Skin of body (tissue), 1 donor: ENCODE measurements at regions not wholly inside any gene's neighbourhood (a gene's known extent, or its start where the extent isn't known, plus 50 kb on each side); places are given as distances from the start of the nearest gene placed in this dataset.

Experiments used
- DNase-seq: peaks from one replicate; lab custom pipeline; 2025; lab: John Stamatoyannopoulos, UW

DNA sequence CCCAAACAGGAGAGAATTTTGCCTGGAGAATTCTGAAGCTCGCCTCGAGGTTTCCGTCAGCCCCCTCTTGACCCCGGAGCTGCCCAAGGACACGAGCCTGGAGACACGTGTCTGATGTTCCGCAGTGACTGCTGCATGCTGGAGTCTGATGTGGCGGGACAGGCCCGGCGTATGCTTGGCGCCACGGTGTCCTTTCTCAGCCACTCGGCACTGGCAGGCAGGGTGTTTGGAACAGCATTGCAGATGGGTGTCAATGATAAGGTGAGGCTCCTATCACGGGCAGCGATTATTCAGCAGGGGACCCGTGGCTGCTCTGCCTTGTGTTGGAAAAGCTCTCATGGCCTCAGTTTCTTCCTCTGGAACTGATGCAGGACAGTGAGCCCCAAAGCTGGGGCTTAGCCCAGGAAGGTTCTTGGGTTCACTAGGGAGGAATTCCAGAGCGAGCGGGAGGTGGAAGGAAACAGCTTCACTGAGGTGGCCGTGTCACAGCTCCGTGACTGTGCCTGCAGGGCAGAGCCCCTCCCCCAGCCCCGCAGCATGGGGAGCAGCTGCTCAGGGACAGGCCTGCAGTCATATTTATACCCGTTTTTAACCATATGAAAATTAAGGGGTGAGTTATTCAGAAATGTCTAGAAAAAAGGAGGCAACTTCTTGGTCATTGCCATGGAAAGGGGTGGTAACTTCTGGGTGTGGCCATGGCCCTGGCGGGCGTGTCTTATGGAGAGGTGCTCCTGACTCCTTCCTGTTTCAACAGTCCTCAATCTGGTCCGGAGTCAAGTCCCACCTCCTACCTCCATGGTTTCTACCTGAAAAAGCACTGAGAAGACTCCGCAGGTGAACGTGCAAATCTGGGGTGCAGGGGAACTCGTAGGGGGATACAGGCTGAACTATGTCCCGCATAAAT, 123.4 kb downstream of the SIK1 start:
- no peak for DNase-seq

- DNase-seq, result no peak
These were observed 124.2 kb downstream of the SIK1 start for GRCh38 chr21:43302769-43303168.

DNA sequence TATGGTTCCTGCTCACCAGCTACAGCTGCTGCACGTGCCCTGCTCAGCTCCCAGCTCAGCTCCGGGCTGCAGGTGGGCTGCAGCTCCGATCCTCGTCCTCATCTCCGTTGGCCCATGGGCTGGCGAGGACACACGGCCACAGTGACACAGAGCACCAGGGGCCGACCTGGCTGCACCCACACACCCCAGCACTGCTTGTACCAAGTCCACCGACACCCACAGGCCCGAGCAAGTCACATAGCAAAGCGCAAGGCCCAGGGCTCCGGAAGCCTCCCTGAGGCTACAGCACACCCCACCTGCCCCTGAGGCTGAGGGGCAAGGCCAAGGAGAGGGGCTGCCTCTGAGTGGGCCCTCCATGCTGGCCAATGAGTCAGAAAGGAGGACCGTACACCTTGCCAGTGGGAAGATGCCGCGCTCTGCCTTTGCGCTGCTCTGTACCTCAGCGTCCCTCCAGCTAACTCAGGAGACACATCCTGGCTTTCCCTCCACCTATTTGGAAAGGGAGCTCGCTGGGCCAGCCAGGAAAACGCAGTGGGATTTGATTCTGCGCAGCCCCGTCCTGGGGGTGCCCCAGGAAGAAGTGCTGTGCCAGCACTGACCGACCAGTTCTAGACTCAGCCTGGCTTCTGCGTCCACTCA, 124.8 kb downstream of the SIK1 start:
- DNase-seq, result no peak

DNA sequence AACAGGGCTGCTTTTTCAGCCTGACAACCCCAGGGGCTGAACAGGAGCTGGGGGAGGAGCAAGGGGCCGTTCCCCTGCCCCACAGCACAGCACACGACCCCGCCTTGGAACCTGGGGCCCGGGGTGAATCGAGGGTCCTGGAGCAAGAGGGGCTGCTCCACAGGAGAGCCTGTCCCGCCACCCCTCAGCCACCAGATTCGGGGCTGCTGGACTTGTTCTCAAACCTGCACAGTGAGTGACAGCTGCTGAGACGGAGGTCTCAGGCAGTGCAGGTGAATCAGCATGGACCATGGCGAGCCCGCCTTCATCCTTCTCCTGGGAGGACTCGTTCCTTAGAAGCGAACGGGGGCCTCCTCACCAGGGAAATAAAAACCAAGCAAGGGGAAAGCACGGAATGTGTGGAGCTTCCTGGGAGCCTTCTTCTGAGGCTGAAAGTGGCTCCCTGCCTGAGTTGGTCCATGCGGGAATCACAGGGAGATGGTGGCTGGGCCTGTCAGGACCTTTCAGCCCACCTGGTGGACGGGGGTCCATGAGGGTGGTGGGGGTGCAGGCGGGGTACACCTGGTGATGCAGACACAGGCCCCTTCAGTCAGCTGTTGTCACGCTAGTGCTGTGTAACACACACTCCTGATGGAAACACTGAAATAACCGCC, 125.4 kb downstream of the SIK1 start:
- no peak for DNase-seq

GRCh38 chr21:43300496-43301408, 126.2 kb downstream of the SIK1 start:
- peak; percentile 28 for DNase-seq

- DNase-seq, result no peak
These were observed 127.3 kb downstream of the SIK1 start for GRCh38 chr21:43299441-43300277.

DNA sequence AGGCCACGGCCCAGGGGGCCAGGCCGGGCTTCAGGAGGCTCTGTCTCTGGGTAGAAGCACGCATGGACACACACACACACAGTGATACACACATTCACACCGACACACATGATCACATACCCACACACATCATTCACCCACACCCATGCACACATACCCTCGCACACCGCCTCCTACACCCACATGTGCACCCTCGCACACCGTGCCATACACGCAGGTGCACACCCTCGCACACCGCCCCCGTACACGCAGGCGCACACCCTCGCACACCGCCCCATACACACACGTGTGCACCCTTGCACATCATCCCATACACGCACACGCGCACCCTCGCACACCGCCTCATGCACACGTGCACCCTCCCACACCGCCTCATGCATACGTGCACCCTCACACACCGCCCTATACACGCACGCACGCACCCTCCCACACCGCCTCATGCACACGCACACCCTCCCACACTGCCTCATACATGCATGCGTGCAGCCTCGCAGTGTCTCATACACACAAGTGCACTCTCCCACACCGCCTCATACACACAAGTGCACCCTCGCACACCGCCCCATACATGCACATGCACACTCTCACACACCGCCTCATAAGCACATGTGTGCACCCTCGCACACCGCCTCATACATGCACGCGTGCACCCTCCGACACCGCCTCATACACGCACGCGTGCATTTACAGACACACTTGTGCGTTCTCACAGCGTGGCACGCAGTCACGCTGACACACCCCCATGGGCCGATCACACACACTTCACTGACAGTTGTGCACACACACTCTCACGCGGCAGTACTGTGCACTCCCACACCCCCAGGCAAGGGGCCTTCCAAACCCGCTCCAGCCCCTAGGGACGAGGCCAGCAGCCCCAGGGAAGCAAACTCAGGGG, 128.1 kb downstream of the SIK1 start:
- no peak for DNase-seq

GRCh38 chr21:43297989-43298388, 128.9 kb downstream of the SIK1 start:
- DNase-seq, result no peak

- DNase-seq, result no peak
These were observed 128.7 kb downstream of the CRYAA start for GRCh38 chr21:43297391-43297981.

- DNase-seq, result no peak
These were observed 126.5 kb downstream of the CRYAA start for GRCh38 chr21:43295066-43295958.

GRCh38 chr21:43294194-43294902, 125.5 kb downstream of the CRYAA start:
- DNase-seq, result no peak

DNA sequence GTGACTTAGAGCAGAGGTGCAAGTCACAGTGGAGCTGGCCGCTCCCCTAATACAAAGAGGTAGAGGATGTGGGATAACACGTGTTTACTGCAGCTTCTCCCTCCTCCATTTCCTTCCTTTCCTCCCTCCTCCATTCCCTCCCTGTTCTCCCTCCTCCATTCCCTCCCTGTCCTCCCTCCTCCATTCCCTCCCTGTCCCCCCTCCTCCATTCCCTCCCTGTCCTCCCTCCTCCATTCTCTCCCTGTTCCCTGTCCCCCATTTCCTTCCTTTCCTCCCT, 124.0 kb downstream of the CRYAA start:
- DNase-seq, result no peak

DNA sequence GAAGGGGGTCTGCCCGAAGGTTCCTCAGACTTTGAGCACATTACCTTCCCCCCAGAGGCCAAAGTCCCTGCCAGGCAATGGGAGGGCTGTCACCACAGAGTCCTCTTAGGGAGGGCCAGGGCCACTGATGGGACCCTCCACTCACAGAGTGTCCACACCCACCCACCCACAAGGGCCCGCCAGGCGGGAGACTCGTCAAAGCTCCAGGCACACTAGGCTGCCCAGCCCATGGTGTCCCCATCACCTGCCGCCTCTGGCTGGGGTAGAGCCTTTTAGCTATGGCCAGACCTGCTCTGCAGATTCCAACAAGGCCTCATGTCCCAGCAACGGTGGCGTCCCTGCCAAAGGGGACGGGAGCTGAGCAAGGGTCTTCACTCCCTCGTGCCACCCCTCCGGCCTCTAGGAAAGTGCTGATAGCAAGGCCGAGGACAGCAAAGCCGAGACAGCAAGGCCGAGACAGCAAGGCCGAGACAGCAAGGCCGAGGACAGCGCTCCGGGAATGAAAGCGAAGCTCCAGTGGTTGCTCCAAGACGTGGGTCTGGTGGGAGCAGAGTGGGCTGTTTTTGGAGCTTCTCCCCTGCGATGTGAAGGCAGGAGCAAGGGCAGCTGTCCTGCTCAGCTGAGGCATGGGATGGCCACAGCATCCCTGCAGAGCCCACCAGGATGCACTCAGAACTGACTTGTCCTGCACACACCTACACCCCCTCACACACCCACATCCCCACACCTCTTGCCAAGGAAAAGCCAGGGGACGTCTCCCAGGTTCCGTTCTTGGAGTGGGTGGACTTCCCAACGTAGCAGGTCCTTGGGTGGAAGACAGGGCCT, 123.4 kb downstream of the CRYAA start:
- DNase-seq, result no peak

DNA sequence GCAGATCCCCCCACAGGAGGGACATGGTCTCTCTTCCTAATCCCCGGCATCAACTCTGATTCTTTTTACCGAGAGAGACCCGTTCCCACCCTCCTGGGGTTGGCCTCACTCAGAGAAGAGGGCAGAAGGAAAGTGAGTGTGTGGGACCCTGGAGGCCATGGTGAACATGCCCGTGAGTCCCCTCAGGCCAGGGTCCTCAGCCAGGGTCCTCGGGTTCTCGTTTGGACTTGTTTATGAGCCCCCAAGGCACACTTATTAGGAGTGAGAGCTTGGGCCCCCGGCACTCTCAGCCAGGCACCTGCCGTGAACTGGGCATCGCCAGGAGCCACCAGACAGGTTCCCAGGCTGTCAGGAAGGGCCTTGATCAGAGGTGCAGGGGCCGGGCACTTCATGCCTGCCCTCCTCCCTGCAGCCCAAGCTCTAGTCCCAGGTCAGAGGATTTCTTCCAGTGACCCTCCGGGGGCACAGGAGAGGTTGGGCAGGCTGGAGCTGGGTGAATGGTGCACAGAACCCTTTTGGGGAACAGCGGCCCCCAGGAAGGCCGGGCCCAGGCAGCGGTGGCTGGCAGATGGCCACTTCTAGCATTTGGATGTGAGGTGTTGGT, 122.6 kb downstream of the CRYAA start:
- no peak for DNase-seq

DNA sequence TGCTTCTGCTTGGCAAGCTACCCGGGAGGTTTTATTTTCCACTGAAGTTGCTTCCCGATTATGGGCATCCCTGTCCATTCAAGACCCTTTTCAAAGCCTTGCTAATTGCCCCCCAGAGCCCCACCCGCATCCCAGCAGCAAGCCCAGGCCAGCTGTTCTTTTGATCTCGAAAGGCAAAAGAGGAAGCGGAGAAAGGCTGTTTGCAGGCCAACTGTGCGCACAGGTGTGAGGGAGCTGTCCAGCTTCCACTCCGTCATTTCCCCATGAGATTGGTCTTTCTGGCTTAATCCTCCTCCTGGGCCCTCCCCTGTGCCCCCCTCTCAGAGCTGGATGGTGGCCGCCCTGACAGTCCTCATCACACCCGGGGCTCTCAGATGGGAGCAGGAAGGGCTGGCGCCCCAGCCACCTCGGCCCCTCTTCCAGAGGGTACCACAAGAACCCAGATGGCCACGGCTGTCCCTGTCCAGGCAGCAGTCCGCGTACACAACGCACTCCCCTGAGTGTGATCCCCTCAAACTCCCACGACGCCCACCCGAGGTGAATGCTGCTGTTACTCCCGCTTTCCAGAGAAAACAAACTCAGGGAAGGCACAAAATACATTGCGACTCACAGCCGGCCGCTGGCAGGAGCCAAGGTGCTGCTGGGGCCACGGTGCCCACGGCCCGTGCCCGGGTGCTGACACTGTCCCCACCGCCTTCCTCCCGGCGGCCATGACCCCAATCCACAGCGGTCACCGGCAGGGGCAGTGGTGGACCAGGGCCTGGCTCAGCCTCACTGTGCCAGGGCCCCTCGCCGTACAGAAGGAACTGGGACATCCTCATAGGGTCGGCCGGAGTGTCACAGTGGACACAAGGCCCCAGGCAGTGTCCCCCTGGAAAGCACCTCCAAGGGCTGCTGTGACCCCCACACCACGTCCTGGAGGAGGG, 121.9 kb downstream of the CRYAA start:
- no peak for DNase-seq
